HG03520 (cell line): ENCODE measurements at regions not wholly inside any gene's neighbourhood (a gene's known extent, or its start where the extent isn't known, plus 50 kb on each side); places are given as distances from the start of the nearest gene placed in this dataset.

Experiments
- ATAC-seq: cut with Tn5 transposase; IDR thresholded peaks from one replicate; pipeline ENCODE4 v1.9.1; 2021; ENCODE audit warnings: mild to moderate bottlenecking, moderate library complexity; ENCODE audit not compliant: unreplicated experiment

DNA sequence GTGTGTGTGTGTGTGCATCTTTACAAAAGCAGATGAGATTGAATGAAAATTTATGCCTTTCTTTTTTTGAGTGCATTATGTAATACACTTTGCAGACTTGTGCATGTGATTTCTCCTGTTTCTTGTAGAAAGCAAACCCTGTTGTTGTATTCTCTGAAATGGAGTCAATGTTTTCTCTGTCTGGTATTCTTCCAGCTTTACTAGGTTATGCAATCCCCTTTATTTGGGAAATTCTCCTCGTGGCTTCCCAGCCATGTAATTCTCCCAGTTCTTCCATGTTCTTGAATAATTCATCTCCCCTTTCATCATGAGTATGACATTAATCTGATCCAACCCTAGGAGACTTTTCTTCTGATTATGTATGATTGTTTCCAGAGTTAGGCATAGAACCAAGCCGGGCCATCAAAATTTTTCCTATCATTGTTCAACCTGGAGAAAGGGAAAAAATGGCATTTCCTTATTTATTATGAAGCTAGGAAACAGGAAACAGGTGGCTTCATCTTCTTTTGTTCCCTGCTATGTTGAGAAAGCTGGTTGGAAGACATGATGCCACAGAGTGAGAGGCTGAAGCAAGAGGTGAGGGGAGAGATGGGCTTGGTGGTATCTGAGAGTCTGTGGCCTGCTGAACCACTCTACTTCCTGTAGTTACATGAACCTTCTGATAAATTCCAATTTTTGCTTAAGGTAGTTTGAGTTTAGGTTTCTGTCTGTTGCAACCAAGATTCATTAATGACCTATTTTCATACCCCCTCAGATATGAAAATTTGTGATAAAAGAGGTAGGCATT, 68.8 kb downstream of the PRL start:
- ATAC-seq, result no peak

DNA sequence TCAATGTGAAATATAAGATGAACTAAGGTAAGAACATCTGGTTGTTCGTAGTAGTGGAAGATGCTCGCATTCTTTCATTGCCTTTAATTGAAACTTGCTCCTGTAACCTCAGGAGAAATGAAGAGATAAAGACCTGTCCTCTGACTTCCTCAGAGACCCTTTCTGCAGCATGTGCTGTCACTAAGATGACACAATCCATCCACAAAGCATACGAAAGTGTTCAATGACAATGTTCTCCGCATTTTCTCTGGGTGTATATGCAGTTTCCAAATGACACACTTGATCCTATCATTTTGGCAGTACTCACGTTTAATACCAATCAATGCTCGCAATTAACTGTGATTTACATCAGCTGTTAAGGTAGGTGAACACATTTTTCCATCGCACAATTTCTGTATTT, 65.8 kb downstream of the PRL start:
- no peak for ATAC-seq

DNA sequence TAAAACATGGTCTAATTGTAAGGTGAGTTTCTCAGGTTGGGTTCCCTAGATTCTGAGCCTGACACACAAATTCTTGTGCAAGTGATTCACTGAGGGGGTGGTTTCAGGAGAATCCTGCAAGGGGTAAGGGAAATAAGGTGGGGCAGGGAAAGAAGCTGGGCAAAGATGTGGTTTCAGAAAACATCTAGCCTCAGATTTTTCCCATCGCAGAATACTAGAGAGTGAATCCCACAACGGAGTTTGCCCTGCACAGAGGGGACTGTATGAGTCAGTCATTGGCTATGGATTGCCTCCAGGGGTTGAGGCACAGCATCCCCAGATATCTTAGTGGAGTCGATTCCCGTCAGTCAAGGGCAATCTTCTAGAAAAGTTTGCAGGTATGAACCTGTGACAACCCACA, 65.2 kb downstream of the PRL start:
- no peak for ATAC-seq

- ATAC-seq, result no peak
These were observed 60.0 kb downstream of the PRL start for GRCh38 chr6:22236626-22237414.
